ENCODE measurements at regions not wholly inside any gene's neighbourhood (a gene's known extent, or its start where the extent isn't known, plus 50 kb on each side); places are given as distances from the start of the nearest gene placed in this dataset.

DNA sequence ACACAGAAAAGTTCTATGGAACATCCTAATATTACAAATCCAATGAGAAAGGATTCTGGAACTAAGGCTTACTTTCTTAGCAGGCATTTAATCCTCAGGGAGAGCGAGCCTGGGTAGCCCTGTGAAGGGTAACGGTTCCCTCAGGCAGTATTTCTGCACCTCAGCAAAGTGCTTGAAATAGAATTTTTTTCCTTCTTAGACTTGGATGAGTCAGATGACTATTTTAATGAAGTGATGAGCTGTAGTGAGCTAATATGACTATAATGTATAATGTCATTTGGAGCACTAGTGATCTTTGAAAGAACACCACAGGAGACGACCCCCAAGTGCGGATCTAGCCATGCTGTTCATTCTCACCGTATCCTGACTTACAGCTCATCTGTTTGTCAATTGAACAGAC is 493.0 kb upstream of the FAM241A start:
- Histone ChIP-seq H3K27me3 (ENCODE audit: insufficient read depth, low read depth, severe bottlenecking) (peaks cover 37% of the 10 kb centered on the region), H3K9me3 (ENCODE audit: severe bottlenecking) (no peaks in the 10 kb centered on the region), H3K36me3 (no peaks in the 10 kb centered on the region), H3K4me3 (ENCODE audit: low read depth, low read length) (no peak overlapping the region), H3K27ac (no peak overlapping the region)
- TF ChIP-seq, protein P1, sequence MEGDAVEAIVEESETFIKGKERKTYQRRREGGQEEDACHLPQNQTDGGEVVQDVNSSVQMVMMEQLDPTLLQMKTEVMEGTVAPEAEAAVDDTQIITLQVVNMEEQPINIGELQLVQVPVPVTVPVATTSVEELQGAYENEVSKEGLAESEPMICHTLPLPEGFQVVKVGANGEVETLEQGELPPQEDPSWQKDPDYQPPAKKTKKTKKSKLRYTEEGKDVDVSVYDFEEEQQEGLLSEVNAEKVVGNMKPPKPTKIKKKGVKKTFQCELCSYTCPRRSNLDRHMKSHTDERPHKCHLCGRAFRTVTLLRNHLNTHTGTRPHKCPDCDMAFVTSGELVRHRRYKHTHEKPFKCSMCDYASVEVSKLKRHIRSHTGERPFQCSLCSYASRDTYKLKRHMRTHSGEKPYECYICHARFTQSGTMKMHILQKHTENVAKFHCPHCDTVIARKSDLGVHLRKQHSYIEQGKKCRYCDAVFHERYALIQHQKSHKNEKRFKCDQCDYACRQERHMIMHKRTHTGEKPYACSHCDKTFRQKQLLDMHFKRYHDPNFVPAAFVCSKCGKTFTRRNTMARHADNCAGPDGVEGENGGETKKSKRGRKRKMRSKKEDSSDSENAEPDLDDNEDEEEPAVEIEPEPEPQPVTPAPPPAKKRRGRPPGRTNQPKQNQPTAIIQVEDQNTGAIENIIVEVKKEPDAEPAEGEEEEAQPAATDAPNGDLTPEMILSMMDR (IDR thresholded peaks at IDR 0.05; ENCODE audit: low read depth, low read length) = no peak
- DNase-seq = no peak

DNA sequence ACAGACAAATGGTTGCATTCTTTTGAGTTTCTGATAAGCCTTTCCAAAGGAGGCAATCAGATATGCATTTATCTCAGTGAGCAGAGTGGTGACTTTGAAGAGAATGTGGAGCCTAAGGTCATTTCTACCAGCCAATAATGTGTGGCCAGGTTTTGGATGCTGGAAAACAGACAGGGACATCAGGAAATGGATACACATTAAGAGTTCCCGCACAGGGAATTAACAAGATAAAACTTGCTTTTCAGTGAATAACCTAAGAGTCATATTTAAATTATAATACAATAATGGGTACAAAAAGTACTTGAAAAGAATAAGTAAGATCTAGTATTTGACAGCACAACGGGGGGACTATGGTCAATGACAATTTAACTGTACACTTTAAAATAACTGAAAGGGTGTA is 492.3 kb upstream of the FAM241A start:
- TF ChIP-seq, protein P1 (IDR thresholded peaks at IDR 0.05; ENCODE audit: low read depth, low read length) = no peak
- Histone ChIP-seq H3K27ac (no peak overlapping the region), H3K36me3 (no peaks in the 10 kb centered on the region), H3K27me3 (ENCODE audit: insufficient read depth, low read depth, severe bottlenecking) (peaks cover 37% of the 10 kb centered on the region), H3K9me3 (ENCODE audit: severe bottlenecking) (no peaks in the 10 kb centered on the region), H3K4me3 (ENCODE audit: low read depth, low read length) (no peak overlapping the region)
- DNase-seq = no peak

DNA sequence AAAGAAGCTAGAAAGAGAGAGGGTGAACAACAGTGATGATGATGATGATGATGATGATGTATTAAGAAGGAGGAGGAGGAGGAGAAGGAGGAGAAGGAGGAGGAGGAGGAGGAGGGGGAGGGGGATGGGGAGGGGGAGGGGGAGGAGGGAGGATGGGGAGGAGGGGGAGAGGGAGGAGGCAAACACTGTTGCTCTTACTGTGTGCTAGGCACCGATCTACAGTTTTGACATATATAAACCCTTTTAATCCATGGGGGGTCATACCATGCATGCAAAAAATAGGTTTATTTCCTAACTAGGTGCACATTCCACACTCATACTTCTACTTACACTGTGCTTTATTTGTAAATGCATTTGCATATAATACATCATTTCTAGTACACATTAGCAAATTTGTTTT is 482.8 kb upstream of the FAM241A start:
- Histone ChIP-seq H3K27ac (no peak overlapping the region), H3K9me3 (ENCODE audit: severe bottlenecking) (no peaks in the 10 kb centered on the region), H3K27me3 (ENCODE audit: insufficient read depth, low read depth, severe bottlenecking) (peaks cover 19% of the 10 kb centered on the region), H3K4me3 (ENCODE audit: low read depth, low read length) (no peak overlapping the region), H3K36me3 (no peaks in the 10 kb centered on the region)
- TF ChIP-seq, protein P1 (IDR thresholded peaks at IDR 0.05; ENCODE audit: low read depth, low read length) = no peak
- no peak for DNase-seq

DNA sequence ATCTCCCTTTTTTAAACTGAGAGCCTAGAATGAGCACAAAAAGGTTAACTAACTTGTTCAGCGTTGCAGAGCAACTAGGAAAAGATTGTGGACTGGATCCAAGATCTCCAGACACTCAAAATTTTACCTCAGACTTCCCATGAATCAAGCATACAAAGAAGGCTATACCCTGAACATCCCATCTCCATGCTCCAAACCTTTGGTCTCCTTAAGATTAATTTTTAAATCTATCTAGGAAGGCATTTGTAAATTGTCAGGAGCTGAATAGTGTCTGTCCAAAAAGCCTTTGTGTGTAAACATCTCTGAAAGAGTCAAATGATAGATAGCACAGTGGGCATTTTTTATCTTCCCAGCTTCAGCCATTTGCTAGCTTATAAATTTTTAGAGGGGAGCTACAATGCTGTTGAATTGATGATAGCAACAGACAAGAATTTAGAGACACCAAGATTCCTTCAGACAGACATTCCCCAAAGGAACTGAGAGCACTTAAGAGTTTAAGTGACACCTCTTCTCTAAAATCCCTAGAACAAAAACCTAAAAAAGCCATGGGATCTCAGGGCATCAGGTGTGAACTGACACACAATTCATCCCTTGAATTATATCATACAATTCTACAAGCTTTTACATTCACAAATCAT is 480.8 kb upstream of the FAM241A start:
- no peak overlapping the region for H3K27ac ChIP-seq
- TF ChIP-seq, protein P1 (IDR thresholded peaks at IDR 0.05; ENCODE audit: low read depth, low read length) = no peak
- no peaks in the 10 kb centered on the region for H3K9me3 ChIP-seq (ENCODE audit: severe bottlenecking)
- no peaks in the 10 kb centered on the region for H3K36me3 ChIP-seq
- no peak overlapping the region for H3K4me3 ChIP-seq (ENCODE audit: low read depth, low read length)
- peaks cover 16% of the 10 kb centered on the region for H3K27me3 ChIP-seq (ENCODE audit: insufficient read depth, low read depth, severe bottlenecking)
- DNase-seq = no peak

DNA sequence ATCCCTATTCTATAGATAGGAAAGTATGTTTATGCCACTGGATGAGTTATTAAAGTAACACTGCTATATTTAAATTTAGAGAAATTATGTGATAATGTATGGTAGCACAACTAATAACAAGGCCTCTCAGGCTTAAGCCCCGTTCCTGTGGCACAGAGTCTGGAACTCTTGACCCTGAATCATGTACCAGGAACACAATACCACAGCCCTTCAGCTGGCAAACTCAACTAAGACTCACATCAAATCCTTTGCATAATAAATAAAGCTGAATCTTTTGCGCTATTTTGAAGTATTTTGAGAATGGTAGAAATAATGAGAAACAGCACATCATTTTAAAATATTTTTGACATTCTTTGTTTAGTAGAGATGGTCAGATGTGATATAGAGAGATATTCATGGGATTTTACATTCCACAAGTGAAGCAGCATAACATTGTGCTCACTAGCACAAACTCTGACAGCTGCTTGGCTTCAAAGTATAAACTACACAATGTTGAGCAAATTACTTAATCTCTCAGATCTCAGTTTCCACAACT is 478.4 kb upstream of the FAM241A start:
- no peak for DNase-seq
- no peak overlapping the region for H3K4me3 ChIP-seq (ENCODE audit: low read depth, low read length)

More for the DNA sequence above, 478.4 kb upstream of the FAM241A start:
- H3K36me3 ChIP-seq = no peaks in the 10 kb centered on the region
- TF ChIP-seq, protein P1 (IDR thresholded peaks at IDR 0.05; ENCODE audit: low read depth, low read length) = no peak
- no peaks in the 10 kb centered on the region for H3K9me3 ChIP-seq (ENCODE audit: severe bottlenecking)
- peaks cover 25% of the 10 kb centered on the region for H3K27me3 ChIP-seq (ENCODE audit: insufficient read depth, low read depth, severe bottlenecking)
- H3K27ac ChIP-seq = no peak overlapping the region

Measured in WERI-Rb-1 (cell line).